ENCODE measurements at regions not wholly inside any gene's neighbourhood (a gene's known extent, or its start where the extent isn't known, plus 50 kb on each side); places are given as distances from the start of the nearest gene placed in this dataset.

DNA sequence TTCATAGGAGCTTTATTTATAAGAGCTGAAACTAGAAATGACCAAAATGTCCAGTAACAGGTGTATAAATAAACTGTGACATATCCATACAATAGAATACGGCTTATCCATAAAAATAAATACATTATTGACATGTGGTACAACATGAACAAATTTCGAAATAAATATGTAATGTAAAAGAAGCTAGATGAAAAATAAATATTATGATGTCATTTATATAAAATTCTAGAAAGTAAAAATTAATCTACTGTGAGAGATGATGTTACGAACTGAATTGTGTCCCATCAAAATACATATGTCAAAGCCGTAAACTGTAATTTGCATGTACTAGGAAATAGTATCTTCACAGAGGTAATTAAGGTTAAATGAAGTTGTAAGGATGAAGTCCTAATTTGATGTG, 1104.9 kb downstream of the NSUN3 start:
- TF ChIP-seq YY1 (IDR thresholded peaks at IDR 0.05; ENCODE audit: insufficient read depth, insufficient read length), result no peak
- TF ChIP-seq ZNF274 (IDR thresholded peaks at IDR 0.05; ENCODE audit: low read depth, low read length), result no peak
- no peak for TF ChIP-seq SUZ12 (IDR thresholded peaks at IDR 0.05; ENCODE audit: extremely low read depth, insufficient read depth, insufficient read length)
